H1 (cell line): ENCODE measurements at regions not wholly inside any gene's neighbourhood (a gene's known extent, or its start where the extent isn't known, plus 50 kb on each side); places are given as distances from the start of the nearest gene placed in this dataset.

ENCODE experiments used
- CTCF ChIA-PET: fragments of 300-600 bp; sonication (Branson Sonifier 250); formaldehyde crosslinking; loops from one replicate; lab custom pipeline; 2021; ENCODE audit not compliant: partially characterized antibody; lab: Charles Lee
- POLR2A ChIA-PET: fragments of 300-600 bp; sonication (Branson Sonifier 250); formaldehyde crosslinking; loops from one replicate; lab custom pipeline; 2021; ENCODE audit warnings: inconsistent platforms; ENCODE audit not compliant: partially characterized antibody; lab: Charles Lee
- DNase-seq, 2 experiments: peaks; one replicate each; pipeline versions ENCODE4 v3.0.0 to v3.0.0-alpha.2; 2010 to 2022; ENCODE audit warnings: low spot score in 2 of 2, low read depth in 1 of 2, mixed read lengths in 1 of 2
- FAIRE-seq: peaks from 2 replicates; lab custom pipeline; 2011; peaks lifted over from hg19 to GRCh38; lab: Jason Lieb, UNC
- H2AFZ ChIP-seq: 2 replicates; pipeline ENCODE4 v1.8.1; 2012; ENCODE audit warnings: low read length, inconsistent platforms
- H2AK5ac ChIP-seq: 2 replicates; pipeline ENCODE4 v1.6.1; 2013; ENCODE audit warnings: low read depth, low read length
- H2BK120ac ChIP-seq: replicated peaks from 2 replicates; pipeline ENCODE3; 2013; ENCODE audit warnings: low read depth, low read length, inconsistent platforms
- H2BK12ac ChIP-seq: 2 replicates; pipeline ENCODE4 v1.6.1; 2013; ENCODE audit warnings: low read depth, low read length
- H2BK15ac ChIP-seq: 2 replicates; pipeline ENCODE4 v1.6.1; 2013; ENCODE audit warnings: low read length
- H2BK20ac ChIP-seq: 2 replicates; pipeline ENCODE4 v1.6.1; 2013; ENCODE audit warnings: low read length
- H2BK5ac ChIP-seq: 2 replicates; pipeline ENCODE4 v1.6.1; 2013; ENCODE audit warnings: low read depth, low read length
- H3K14ac ChIP-seq: 2 replicates; pipeline ENCODE4 v1.6.1; 2013; ENCODE audit warnings: inconsistent platforms; ENCODE audit not compliant: insufficient read length
- H3K18ac ChIP-seq: 2 replicates; pipeline ENCODE4 v1.6.1; 2013; ENCODE audit warnings: low read length; ENCODE audit errors: extremely low read depth
- H3K23ac ChIP-seq: 2 replicates; pipeline ENCODE4 v1.6.1; 2013; ENCODE audit warnings: inconsistent platforms; ENCODE audit not compliant: insufficient read length
- H3K23me2 ChIP-seq: 2 replicates; pipeline ENCODE4 v1.6.1; 2013; ENCODE audit warnings: low read depth, low read length
- H3K27ac ChIP-seq: 2 replicates; pipeline ENCODE4 v1.6.1; 2011; ENCODE audit warnings: low read depth, low read length, inconsistent platforms
- H3K27me3 ChIP-seq, 4 experiments: replicated peaks in 1 of 4; 1 replicate in 1 of 4; 2 replicates in 3 of 4; pipeline versions ENCODE4 v1.6.1 to v1.8.1; 2011 to 2013; ENCODE audit warnings: low read length in 3 of 4, mild to moderate bottlenecking in 3 of 4, inconsistent platforms in 2 of 4, mixed read lengths in 2 of 4, moderate library complexity in 1 of 4; ENCODE audit not compliant: control insufficient read depth in 3 of 4, insufficient read depth in 3 of 4; ENCODE audit errors: extremely low read depth in 1 of 4
- H3K36me3 ChIP-seq, 4 experiments: 2 replicates each; pipeline versions ENCODE4 v1.6.1 to v1.8.1; 2011 to 2013; ENCODE audit warnings: mild to moderate bottlenecking in 4 of 4, low read length in 3 of 4, moderate library complexity in 2 of 4, control low read depth in 1 of 4, inconsistent platforms in 1 of 4; ENCODE audit not compliant: insufficient read depth in 4 of 4, control insufficient read depth in 2 of 4
- H3K4ac ChIP-seq: replicated peaks from 2 replicates; pipeline ENCODE3; 2013; ENCODE audit warnings: low read length, low read depth, mixed read lengths, inconsistent platforms; ENCODE audit not compliant: insufficient read length
- H3K4me1 ChIP-seq, 4 experiments: replicated peaks in 1 of 4; 1 replicate in 1 of 4; 2 replicates in 3 of 4; pipeline versions ENCODE4 v1.6.1 to v1.8.1; 2011 to 2013; ENCODE audit warnings: low read length in 3 of 4, inconsistent platforms in 2 of 4, mixed read lengths in 1 of 4; ENCODE audit not compliant: insufficient read depth in 4 of 4, control insufficient read depth in 3 of 4
- H3K4me2 ChIP-seq, 2 experiments: 2 replicates each; pipeline versions ENCODE4 v1.6.1 to v1.8.1; 2011 to 2013; ENCODE audit warnings: low read depth in 2 of 2, low read length in 2 of 2, control low read depth in 1 of 2, inconsistent platforms in 1 of 2, mild to moderate bottlenecking in 1 of 2; ENCODE audit not compliant: insufficient read depth in 1 of 2
- H3K4me3 ChIP-seq, 4 experiments: fragments of 200-600, 300-600 bp in 1 of 4; sonication (generic), shearing (Covaris generic), sonication (Bioruptor Twin) in 1 of 4; 2 replicates each; pipeline versions ENCODE4 v1.5.1 to v1.8.1; 2011 to 2016; ENCODE audit warnings: low read length in 4 of 4, low read depth in 3 of 4, control low read depth in 2 of 4, inconsistent platforms in 2 of 4, mild to moderate bottlenecking in 2 of 4, mixed read lengths in 1 of 4, moderate library complexity in 1 of 4; ENCODE audit not compliant: insufficient read depth in 2 of 4; ENCODE audit errors: extremely low read depth in 1 of 4
- H3K56ac ChIP-seq: replicated peaks from 2 replicates; pipeline ENCODE3; 2013; ENCODE audit warnings: low read depth, mild to moderate bottlenecking, mixed read lengths, low read length, inconsistent platforms; ENCODE audit not compliant: insufficient read length
- H3K79me1 ChIP-seq: 2 replicates; pipeline ENCODE4 v1.6.1; 2013; ENCODE audit warnings: low read depth, low read length, control low read depth
- H3K79me2 ChIP-seq, 2 experiments: 2 replicates each; pipeline versions ENCODE4 v1.6.1 to v1.8.1; 2012 to 2013; ENCODE audit warnings: low read length in 2 of 2, mild to moderate bottlenecking in 2 of 2, inconsistent platforms in 1 of 2; ENCODE audit not compliant: insufficient read depth in 2 of 2, control insufficient read depth in 1 of 2
- H3K9ac ChIP-seq, 4 experiments: replicated peaks in 1 of 4; 1 replicate in 1 of 4; 2 replicates in 3 of 4; pipeline versions ENCODE4 v1.6.1 to v1.8.1; 2011 to 2013; ENCODE audit warnings: low read depth in 3 of 4, low read length in 3 of 4, control low read depth in 2 of 4, mild to moderate bottlenecking in 2 of 4, moderate library complexity in 2 of 4, inconsistent platforms in 1 of 4; ENCODE audit errors: extremely low read depth in 1 of 4
- H3K9me3 ChIP-seq, 2 experiments: 2 replicates each; pipeline versions ENCODE4 v1.6.1 to v1.8.1; 2012 to 2013; ENCODE audit warnings: mild to moderate bottlenecking in 2 of 2, moderate library complexity in 2 of 2, control low read depth in 1 of 2, inconsistent platforms in 1 of 2, low read depth in 1 of 2, low read length in 1 of 2, mixed read lengths in 1 of 2; ENCODE audit not compliant: insufficient read depth in 2 of 2
- H4K20me1 ChIP-seq, 2 experiments: replicated peaks in 1 of 2; 2 replicates each; pipeline versions ENCODE3 to v1.8.1; 2011 to 2013; ENCODE audit warnings: inconsistent platforms in 2 of 2, low read length in 2 of 2, mild to moderate bottlenecking in 1 of 2; ENCODE audit not compliant: insufficient read depth in 2 of 2, control insufficient read depth in 1 of 2
- H4K5ac ChIP-seq: 2 replicates; pipeline ENCODE4 v1.6.1; 2013; ENCODE audit warnings: low read length, low read depth, mixed read lengths, inconsistent platforms; ENCODE audit not compliant: insufficient read length
- H4K8ac ChIP-seq: 2 replicates; pipeline ENCODE4 v1.8.0; 2013; ENCODE audit warnings: mild to moderate bottlenecking, moderate library complexity, low read length, inconsistent platforms; ENCODE audit not compliant: insufficient read depth; ENCODE audit errors: extremely low read depth
- H4K91ac ChIP-seq: replicated peaks from 2 replicates; pipeline ENCODE3; 2013; ENCODE audit warnings: low read length, mixed read lengths, inconsistent platforms; ENCODE audit not compliant: insufficient read length
- RFX5 ChIP-seq: IDR thresholded peaks from 2 replicates; pipeline ENCODE4 v1.6.1; 2011; ENCODE audit warnings: low read depth, low read length, improper control_type of control experiment, borderline replicate concordance
- TAF1 ChIP-seq: IDR thresholded peaks from 2 replicates; pipeline ENCODE4 v1.6.1; 2011; ENCODE audit warnings: mild to moderate bottlenecking, low read depth, low read length
- WGBS, 2 experiments: shearing (Covaris generic) in 1 of 2; methylation state at CpG; one replicate each; pipeline versions ENCODE4 v1.1.6 to v1.1.7; 2013 to 2015; ENCODE audit warnings: low lambda C conversion rate in 2 of 2, mixed read lengths in 2 of 2, inconsistent platforms in 1 of 2, low coverage in 1 of 2, missing lambda C conversion rate in 1 of 2; ENCODE audit not compliant: insufficient replicate concordance in 2 of 2, insufficient coverage in 1 of 2, insufficient read length in 1 of 2; ENCODE audit errors: extremely low coverage in 1 of 2, missing lambda C conversion rate in 1 of 2; 5-methylcytosine and 5-hydroxymethylcytosine counted together
- TF ChIP-seq, protein P1 (sequence below): IDR thresholded peaks from 2 replicates; pipeline ENCODE4 v1.6.1; 2011; ENCODE audit warnings: low read length, improper control_type of control experiment

DNA sequence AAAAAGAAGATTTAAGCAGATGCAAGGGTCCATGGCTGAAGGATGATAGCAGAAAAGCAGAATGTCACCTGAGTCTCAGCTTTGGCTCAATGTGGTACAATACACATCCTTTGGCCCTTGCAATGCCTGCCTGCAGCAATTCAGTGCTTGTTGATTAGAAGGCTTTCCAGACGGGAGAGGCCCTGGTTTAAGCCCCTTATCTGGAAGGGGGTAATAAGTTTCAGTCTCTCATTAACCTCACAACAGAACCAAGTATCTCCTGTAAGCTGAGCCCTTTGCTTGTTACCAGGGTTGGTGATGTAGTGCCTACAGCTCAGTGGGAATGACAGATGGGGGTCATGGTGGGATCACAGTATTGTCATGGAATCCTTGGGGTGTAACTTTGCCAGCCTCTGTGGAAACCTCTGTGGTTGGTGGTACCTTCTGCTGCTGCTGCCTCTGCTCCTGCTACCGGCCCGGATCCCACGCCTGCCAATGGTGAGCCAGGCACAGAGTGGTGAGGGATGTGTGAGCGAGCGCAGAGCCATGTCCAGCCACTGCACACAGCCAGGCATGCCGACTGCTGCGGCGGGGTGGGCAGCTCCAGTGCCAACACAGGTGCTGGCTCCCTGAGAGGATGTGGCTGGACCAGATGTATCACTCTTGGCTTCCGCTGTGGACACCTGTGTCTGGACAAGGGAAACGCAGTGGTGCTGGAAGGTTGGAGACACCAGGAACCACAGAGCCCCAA, 81.2 kb downstream of the ADRA2C start:
- H3K23ac ChIP-seq, result no peak overlapping the region
- peaks cover 3 to 8% of the 10 kb centered on the region in 2 experiments; a peak in 3 of 4 replicates for H3K9me3 ChIP-seq
- H2BK12ac ChIP-seq, result no peak overlapping the region; the same call in 1 of the 2 replicates
- no peaks in the 10 kb centered on the region for H4K20me1 ChIP-seq
- H2AFZ ChIP-seq, result no peak overlapping the region; the same call in 1 of the 2 replicates
- H4K5ac ChIP-seq, result no peak overlapping the region
- no peak overlapping the region for H2BK20ac ChIP-seq
- no peak overlapping the region for H2BK15ac ChIP-seq
- H3K14ac ChIP-seq, result no peak overlapping the region
- DNase-seq, result no peak
- H4K91ac ChIP-seq, result no peak overlapping the region
- no peak overlapping the region for H3K4ac ChIP-seq
- H3K4me2 ChIP-seq, result no peak overlapping the region
- no peak overlapping the region for H3K9ac ChIP-seq
- FAIRE-seq, result no peak
- H3K36me3 ChIP-seq, result no peaks in the 10 kb centered on the region
- peaks cover 0 to 9% (median 5%) of the 10 kb centered on the region in 4 experiments; a peak in 6 of 7 replicates for H3K4me1 ChIP-seq
- H4K8ac ChIP-seq, result no peak overlapping the region
- H3K27ac ChIP-seq, result no peak overlapping the region
- H3K18ac ChIP-seq, result no peak overlapping the region
- no peak overlapping the region for H3K56ac ChIP-seq
- H2BK120ac ChIP-seq, result no peak overlapping the region
- H3K79me1 ChIP-seq, result no peaks in the 10 kb centered on the region
- H3K23me2 ChIP-seq, result no peaks in the 10 kb centered on the region
- H3K4me3 ChIP-seq, result no peak overlapping the region
- 79% methylated on average over 10 of the region's 11 CpGs; no CpG with 5 or more reads in 1 of the 2 experiments for WGBS, 2 experiments
- TF ChIP-seq, protein P1, sequence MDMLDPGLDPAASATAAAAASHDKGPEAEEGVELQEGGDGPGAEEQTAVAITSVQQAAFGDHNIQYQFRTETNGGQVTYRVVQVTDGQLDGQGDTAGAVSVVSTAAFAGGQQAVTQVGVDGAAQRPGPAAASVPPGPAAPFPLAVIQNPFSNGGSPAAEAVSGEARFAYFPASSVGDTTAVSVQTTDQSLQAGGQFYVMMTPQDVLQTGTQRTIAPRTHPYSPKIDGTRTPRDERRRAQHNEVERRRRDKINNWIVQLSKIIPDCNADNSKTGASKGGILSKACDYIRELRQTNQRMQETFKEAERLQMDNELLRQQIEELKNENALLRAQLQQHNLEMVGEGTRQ, result no peak
- TF ChIP-seq TAF1 (no peak), RFX5 (no peak)
- no peaks in the 10 kb centered on the region; a peak in 1 of 7 replicates for H3K27me3 ChIP-seq
- POLR2A ChIA-PET, result interaction anchor here (0.9 kb wide), 1 partner anchor 17 kb away, joined by 3 read pairs; no protein-coding TSS in a partner anchor
- peak overlapping the region; percentile 60; the same call in 1 of the 2 replicates for H2BK5ac ChIP-seq
- CTCF ChIA-PET, result interaction anchor here (1.1 to 3.4 kb wide), 6 partner anchors 10 to 155 kb away, joined by 3 to 20 read pairs (median 3); no protein-coding TSS in a partner anchor
- no peaks in the 10 kb centered on the region for H3K79me2 ChIP-seq
- no peak overlapping the region for H2AK5ac ChIP-seq
